Ecto neural progenitor cell (in vitro differentiated cells): ENCODE measurements at regions not wholly inside any gene's neighbourhood (a gene's known extent, or its start where the extent isn't known, plus 50 kb on each side); places are given as distances from the start of the nearest gene placed in this dataset.
"Not testable (repeated sequence)": the region's sequence is repeated elsewhere in the genome, so short reads cannot be mapped to it uniquely, and the experiment has no call there.

Experiments
- DNase-seq: peaks from one replicate; pipeline ENCODE4 v3.0.0-alpha.2; 2018; ENCODE audit warnings: low spot score

DNA sequence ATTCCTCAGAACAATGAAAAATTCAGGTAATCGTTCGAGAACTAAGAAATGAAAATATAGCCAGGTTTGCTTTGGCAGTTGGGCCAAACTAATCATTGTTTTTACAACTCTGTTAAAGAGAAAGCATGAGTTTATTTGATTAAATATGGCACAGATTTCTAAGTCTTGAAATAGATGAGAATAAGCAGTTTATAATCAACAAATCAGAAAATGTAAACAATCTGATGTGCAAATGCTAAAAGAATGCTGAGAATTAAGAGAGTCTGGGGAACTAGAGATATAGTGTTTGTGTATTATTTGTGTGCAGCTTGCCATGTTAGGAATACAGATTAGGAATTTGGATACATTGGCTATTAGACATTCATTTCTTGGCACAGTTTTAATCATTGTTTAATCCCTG lies 212.5 kb downstream of the TANC2 start:
- DNase-seq, result no peak

DNA sequence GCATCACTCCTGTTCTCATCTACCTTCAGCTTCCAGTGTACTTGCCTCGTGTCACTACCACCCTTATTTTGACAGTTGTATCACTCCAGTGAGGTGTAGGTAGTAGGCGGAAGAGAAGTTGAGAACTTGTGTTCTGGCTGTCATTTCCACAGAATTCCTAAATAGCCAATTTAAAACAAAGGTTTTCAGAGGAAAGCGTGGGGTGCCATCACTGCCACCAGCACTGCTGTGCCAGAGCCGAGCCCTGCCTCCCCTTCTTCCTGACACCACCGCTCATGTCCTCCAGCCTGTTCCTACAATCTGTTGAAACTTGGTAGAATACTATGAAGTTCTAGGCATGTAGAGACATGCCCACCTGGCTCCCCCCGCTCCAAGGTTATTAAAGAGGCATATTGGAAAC lies 215.8 kb downstream of the TANC2 start:
- DNase-seq, result no peak

DNA sequence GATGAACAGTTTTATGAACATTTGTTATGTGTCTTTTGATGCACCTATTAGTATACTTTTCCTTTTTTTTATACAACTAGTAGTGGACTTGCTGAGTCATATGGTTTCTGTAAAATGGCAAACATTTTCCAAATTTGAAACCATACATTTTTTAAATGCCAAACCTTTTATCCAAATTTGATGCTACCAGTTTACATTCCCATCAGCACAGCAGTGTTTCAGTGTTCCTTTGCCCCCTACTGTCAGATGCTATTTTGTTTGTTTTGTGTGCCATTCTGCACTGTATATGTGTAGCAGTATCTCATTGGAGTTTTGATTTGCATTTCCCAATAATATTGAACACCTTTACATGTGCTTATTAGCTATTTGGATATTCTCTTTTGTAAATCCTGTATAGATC lies 219.4 kb downstream of the TANC2 start:
- no peak for DNase-seq

DNA sequence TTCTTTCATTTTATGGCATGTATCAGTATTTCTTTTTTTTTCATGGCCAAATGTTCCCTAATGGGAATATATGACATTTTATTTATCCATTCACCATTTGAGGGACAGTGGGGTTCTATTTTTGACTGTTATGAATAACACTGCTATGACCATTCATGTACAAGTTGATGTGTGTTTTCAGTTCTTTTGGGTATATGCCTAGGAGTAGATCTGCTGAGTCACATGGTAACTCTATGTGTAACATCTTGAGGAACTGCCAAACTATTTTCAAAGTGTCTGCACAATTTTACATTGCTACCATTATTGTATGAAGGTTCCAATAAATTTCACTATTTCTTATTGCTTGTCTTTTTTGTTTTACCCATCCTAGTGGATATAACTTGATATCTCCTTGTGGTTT lies 223.0 kb downstream of the TANC2 start:
- DNase-seq, result no peak

DNA sequence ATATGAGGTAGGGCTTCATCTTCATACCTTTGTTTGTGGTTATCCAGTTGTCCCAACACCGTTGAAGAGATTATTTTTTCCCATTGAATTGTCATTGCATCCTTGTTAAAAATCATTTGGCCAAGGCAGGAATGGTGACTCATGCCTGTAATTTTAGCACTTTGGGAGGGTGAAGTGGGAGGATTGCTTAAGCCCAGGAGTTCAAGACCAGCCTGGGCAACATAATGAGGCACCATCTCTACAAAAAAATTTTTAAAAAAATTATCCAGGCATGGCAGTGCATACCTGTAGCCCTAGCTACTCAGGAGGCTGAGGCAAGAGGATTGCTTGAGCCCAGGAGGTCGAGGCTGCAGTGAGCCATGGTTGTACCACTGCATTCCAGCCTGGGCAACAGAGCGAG lies 223.9 kb downstream of the TANC2 start:
- no peak for DNase-seq

DNA sequence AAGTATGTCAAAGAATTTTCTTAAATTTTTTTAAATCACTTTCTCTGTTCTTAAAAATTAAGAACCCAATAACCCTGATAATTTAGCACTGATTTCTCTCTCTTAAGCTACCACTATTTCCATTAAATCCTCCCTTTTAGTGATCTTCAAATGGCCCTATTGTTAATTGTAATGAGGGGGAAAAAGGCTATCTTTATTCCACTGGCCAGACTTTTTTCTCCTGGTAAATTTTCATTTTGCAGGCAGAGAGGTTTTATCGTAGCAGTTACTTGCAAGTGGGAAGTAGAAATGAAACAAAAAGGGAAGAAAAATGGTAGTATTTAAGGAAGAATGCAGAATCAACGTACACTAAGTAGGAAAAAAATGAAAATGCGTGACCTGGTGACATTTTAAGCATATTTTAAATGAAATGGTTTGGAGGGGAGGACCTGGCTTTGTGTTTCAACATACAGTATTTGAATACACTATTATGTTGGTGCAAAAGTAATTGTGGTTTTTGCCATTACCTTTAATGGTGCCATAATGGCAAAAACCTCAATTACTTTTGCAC lies 224.9 kb downstream of the TANC2 start:
- DNase-seq, result no peak

DNA sequence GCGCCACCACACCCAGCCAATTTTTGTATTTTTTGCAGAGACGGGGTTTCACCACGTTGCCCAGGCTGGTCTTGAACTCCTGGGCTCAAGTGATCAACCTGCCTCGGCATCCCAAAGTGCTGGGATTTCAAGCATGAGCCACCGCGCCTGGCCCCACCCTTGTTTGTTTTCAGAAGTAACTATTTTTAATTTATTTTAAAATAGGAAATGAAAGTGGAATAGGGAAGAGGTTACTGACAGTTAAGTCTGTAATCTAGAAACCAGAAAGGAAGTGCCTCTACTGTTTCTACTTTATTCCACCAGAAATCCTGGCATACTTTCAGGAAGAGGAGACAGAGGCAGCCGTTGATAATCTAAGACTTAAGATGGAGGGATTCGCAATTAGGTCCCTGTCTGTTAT lies 225.6 kb downstream of the TANC2 start:
- no peak for DNase-seq

DNA sequence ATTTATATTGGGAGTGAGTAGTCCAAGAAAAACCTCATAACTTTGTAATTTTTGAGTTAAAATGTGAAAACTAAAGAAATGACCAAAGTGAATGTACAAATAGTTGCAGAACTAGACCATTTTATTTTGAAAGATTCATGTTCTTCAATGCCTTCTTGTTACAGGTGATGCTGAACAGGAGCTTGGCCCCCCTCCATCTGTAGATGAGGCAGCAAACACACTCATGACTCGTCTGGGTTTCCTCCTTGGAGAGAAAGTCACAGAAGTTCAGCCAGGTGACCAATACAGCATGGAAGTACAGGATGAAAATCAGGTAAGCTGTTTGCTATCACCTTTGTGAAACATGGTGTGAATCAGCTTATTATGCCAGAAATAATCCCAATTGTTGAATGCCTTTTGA lies 227.8 kb downstream of the TANC2 start:
- DNase-seq, result no peak

DNA sequence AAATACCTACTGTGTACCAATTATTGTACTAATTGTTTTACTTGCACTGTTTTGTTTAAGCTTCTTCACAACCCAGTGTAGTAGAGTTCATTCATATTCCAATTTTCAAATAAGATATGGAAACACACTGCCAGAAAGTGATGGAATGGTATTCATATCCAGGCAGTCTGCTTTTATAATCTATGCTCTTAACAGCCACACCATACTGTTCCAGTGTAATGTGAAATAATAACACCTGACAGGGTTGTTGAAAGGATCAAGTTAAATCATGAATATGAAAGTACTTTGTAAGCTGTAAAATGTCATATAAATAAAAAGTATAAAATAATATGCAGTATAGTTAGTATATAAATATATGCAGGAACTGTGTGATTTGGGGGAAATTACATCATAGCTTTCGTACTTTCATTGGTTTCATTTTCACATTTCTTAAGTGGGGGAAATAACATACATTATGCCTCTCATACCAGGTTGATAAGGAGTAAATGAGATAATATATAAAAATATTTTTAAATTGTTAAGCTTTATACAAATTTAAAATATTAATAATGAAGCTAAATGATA lies 230.8 kb downstream of the TANC2 start:
- DNase-seq, result no peak

DNA sequence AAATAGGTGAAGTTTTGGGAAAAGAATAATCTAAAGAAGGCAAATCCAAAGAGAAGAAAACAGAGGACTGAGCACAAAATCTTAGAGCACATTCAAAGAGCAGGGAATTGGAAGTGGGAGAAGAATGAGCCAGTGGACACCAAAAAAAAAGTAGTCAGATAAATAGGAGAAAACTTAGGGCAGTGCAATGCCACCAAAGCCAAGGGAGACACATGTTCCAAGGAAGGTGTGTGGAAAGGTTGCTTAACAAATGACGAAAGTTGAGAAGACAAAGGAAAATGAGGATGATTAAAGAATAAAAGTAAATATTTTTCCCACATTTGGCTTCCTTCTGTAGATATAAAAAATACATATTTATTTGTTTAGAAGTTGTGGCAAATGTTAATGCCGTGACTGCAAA lies 237.6 kb downstream of the TANC2 start:
- no peak for DNase-seq

DNA sequence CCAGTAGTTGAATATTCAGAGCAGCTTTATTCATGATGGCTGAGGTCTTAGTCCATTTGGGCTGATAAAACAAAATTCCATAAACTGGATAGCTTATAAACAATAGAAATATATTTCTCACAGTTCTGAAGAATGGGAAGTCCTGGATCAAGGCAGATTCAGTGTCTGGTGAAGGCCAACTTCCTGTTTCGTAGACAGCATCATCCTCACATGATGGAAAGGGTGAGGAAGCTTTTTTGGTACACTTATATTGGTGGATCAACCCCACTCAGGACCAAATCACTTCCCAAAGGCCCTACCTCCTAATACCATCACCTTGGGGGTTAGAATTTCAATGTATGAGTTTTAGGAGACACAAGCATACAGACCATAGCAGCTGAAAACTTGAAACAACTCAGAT lies 224.2 kb downstream of the CYB561 start:
- DNase-seq, result no peak

DNA sequence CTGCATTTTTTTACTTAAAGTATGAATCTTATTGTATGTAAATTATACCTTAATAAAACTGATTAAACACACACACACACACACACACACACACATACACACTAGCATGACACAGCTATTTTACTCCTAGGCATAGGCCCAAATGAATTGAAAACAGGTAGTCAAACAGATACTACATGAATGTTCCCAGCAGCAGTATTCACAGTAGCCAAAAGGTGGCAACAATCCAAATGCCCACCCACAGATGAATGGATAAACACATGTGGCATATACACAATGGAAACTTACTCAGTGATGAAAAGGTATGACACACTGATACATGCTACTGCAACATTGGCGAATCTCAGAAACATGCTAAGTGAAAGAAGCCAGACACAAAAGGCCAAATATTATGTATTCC lies 223.5 kb downstream of the CYB561 start:
- no peak for DNase-seq

DNA sequence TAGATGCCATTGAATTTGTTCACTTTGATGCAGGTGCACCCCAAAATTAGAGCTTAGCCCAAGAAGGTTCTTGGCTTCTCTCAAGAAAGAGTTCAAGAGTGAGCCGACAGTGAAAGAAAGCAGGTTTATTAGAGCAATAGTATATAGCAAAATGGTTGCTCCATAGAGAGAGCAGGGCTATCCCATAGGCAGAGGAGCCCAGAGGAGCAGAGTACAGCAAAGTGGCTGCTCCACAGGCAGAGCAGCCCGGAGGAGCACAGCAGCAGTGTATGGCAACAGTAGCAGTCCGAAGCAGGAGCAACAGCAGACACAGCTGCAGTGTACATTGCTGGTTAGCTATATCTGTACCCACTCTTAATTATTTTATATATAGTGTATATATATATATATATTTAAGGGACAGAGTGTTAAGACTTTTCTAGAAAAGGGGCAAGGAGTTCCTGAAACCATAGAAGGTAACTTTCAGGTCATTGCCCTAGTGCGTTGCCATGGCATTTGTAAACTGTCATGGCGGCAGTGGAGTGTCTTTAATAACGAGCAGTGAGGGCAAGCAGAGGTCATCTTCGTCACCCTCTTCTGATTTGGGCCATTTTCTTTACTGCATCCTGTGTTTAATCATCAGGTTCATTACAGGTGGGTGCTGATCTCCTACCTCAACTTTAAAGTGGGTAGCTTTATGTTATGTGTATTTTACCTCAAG lies 222.7 kb downstream of the CYB561 start:
- no peak for DNase-seq

DNA sequence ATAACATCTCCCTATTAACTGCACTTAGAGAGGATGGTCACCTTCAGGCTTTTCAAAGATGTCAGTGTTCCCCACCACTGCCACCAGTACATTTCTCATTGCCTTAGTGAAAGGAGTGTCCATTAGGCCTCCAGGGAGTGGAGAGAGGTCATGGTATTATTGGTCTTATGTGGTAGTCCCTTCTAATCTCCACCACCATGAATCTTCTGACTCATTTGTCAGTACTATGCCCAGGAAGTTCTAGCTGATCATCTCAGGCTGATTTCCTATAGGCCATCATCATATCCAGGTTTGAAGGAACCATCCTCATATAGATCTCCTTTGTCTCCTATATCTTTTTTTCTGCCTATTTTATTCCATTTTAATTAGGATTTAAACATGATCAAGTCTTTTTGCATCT lies 221.5 kb downstream of the CYB561 start:
- no peak for DNase-seq

DNA sequence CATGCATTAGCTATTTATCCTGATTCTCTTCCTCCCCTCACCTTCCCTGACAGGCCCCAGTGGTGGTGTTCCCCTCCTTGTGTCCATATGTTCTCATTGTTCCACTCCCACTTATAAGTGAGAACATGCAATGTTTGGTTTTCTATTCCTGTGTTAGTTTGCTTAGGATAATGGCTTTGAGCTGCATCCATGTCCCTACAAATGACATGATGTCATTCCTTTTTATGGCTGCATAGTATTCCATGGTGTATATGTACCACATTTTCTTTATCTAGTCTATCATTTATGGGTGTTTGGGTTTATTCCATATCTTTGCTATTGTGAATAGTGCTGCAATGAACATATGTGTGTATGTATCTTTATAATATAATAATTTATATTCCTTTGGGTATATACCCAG lies 219.4 kb downstream of the CYB561 start:
- DNase-seq, result not testable (repeated sequence)

DNA sequence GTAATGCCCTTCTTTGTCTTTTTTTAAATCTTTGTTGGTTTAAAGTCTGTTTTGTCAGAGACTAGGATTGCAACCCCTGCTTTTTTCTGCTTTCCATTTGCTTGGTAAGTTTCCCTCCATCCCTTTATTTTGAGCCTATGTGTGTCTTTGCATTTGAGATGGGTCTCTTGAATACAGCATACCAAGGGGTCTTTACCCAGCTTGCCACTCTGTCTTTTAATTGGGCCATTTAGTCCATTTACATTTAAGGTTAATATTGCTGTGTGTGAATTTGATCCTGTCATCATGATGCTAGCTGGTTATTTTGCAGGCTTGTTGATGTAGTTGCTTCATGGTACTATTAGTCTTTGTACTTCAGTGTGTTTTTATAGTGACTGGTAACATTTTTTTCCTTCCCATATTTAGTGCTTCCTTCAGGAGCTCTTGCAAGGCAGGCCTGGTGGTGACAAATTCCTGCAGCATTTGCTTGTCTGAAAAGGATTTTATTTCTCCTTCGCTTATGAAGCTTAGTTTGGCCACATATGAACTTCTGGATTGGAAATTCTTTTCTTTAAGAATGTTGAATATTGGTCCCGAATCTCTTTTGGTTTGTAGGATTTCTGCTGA lies 215.0 kb downstream of the CYB561 start:
- DNase-seq, result not testable (repeated sequence)

DNA sequence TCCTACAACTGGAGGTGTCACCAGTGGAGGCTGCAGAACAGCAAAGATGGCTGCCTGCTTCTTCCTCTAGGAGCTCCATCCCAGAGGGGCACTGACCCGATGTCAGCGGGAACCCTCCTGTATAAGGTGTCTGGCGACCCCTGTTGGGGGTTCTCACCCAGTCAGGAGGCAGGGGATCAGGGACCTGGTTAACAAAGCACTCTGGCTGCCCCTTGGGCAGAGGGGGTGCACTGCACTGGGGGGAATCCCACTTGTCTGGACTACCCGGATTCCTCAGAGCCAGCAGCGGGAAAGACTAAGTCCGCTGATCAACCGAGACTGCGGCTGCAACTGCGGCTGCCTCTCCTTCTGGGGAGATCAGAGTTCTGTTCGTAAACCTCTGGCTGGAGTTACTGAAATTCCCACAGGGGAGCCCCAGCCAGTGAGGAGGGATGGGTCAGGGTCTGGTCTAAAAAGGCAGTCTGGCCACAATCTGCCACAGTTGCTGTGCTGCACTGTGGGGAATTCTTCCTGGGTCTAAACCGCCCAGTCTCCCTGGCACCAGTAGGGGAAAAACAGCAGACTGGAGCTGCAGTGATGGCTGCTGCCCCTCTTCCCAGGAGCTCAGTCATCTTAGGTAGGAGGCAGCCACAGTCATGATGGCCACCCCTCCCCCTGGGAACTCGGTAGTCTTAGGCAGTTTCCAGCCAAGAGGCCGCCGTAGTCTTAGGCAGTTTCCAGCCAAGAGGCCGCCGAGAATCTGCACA lies 213.4 kb downstream of the CYB561 start:
- DNase-seq, result no peak

DNA sequence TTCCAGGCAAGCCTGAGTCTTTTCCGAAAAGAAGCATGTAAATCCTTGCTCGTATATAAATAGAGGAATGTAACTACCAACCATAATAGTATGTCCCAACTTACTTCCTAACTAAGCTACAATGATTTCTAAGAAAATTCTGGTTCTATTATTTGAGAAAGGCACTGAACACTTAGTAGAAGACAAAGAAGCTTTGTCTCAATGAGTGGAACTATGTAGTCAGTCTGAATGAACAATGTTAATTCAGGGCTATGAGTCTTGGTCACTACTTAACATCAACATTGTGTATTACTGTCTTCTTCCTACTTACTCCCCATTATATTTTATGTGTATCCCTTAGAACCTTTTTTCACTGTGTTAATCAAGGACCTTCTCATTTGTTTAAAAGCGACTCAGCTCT lies 206.0 kb downstream of the CYB561 start:
- no peak for DNase-seq

DNA sequence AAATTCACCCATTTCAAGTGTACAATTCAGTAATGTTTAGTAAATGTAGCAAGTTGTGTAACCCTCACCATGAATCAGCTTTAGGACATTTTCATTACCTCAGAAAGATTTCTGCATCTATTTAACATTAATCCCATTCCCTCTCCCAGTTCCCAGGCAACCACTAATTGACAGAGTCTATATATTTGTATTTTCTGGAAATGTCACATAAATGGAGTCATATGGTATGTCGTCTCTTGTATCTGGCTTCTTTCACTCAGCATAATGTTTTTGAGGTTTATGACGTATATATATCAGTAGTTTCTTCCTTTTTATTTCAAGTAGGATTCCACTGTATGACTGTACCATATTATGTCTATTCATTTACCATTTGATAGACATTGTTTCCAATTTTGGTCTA lies 199.8 kb downstream of the CYB561 start:
- no peak for DNase-seq

DNA sequence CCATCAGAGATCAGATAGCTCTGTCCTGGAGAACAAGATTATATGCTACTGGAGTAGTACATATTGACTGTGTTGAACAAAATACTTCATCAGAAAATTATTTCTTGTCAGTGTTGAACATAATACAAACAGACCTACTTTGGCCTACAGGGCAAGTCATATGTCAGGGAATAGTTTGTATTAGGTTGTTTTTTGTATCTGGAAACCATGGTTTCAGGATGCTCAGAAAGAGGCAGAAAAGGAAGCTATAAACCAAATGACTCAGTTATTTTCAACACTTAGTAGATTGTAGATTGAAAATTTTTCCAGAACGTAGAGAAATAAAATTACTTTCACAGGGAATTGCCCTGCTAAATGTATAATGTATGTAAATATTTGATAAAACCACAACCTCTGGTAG lies 198.4 kb downstream of the CYB561 start:
- no peak for DNase-seq

DNA sequence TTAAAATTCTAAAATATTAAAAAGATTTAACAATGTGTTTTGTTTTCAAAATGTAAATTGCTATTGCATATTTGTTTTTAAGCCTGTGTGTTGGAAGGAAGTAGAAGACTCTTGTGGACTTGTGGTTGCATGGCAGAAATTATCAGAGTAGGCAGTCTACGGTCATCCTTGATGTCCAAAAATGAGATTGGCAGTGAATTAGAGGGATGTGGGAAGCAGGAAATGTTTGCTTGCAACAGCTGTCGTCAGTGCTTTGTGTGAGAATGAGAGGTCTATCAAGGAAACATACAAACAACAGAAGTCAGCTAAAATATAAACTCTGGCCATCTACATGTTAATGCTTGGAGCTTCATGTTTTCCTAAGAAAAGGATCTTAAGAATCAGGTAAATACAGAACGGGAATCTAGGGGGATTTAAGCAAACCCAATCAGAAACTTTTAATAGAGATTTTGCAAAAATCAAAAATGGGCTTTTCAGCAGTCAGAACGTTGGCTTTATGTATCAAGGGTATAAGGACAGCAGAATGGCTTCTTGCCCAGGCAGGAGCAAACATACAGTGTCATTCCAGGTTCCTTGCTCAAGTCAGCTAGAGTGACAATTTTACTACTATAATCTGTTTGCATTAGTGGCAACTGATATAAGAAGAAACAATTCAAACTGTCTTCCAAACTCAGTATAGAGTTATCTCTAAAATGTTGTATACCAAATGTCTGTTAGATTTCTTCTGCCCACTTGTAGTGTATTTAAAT lies 196.7 kb downstream of the CYB561 start:
- DNase-seq, result no peak

DNA sequence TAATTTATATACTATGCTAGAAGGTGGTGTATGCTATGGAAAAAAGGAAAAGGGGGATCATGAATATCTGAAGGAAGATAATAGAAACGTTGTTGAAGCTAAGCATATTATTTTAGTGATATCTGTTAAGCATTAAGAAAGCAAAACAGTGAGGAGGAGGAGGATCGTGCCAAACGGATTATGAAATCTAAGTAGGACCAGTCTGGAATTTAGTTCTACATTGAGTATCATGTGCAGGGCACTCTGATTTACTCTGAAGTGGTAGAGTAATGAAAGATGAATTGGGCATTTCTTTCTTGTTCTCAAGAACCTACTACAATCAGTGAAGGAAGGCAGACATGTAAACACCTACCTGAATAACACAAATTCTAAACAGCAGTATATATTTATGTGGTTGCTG lies 195.3 kb downstream of the CYB561 start:
- no peak for DNase-seq
